AG04450 (cell line): ENCODE measurements at regions not wholly inside any gene's neighbourhood (a gene's known extent, or its start where the extent isn't known, plus 50 kb on each side); places are given as distances from the start of the nearest gene placed in this dataset.
"Not testable (repeated sequence)": the region's sequence is repeated elsewhere in the genome, so short reads cannot be mapped to it uniquely, and the experiment has no call there.

ENCODE experiments used
- CTCF ChIA-PET: fragments of 300-600, 350-600 bp; formaldehyde crosslinking; extraction: SDS; loops from one replicate; lab custom pipeline; 2022; ENCODE audit warnings: antibody characterized with exemption, inconsistent platforms; lab: Charles Lee
- POLR2A ChIA-PET: fragments of 350-600 bp; formaldehyde crosslinking; extraction: SDS; loops from one replicate; lab custom pipeline; 2021; ENCODE audit warnings: antibody characterized with exemption, inconsistent platforms; lab: Yijun Ruan, JAX
- DNase-seq: peaks from one replicate; pipeline ENCODE4 v3.0.0-alpha.2; 2011; ENCODE audit warnings: low read depth, low spot score
- H3K27ac ChIP-seq: one replicate; pipeline ENCODE4 v1.5.1; 2012; ENCODE audit warnings: low read depth, low read length, control low read depth
- H3K27me3 ChIP-seq: one replicate; pipeline ENCODE4 v1.6.0; 2012; ENCODE audit warnings: low read length; ENCODE audit not compliant: control insufficient read depth, insufficient read depth
- H3K4me3 ChIP-seq: 2 replicates; pipeline ENCODE4 v1.5.1; 2011; ENCODE audit warnings: mild to moderate bottlenecking, low read depth, low read length, control low read depth
- H3K9me3 ChIP-seq: 2 replicates; pipeline ENCODE4 v1.5.1; 2012; ENCODE audit warnings: low read length; ENCODE audit not compliant: control insufficient read depth, insufficient read depth
- CTCF ChIP-seq: IDR thresholded peaks from 2 replicates; pipeline ENCODE4 v1.5.1; 2011; ENCODE audit warnings: low read depth, low read length, control low read depth, inconsistent platforms

- no peak overlapping the region for H3K27ac ChIP-seq
- no peak overlapping the region for H3K4me3 ChIP-seq
- DNase-seq = no peak
- H3K27me3 ChIP-seq = no peaks in the 10 kb centered on the region
- POLR2A ChIA-PET = no interaction called here
- no peak for TF ChIP-seq CTCF
- peaks cover 27% of the 10 kb centered on the region for H3K9me3 ChIP-seq
- CTCF ChIA-PET = no interaction called here
Measured at GRCh38 chr10:42149027-42149700, 489.2 kb downstream of the ZNF33B start.

GRCh38 chr10:42146165-42146564 lies 492.2 kb downstream of the ZNF33B start:
- H3K27me3 ChIP-seq, H3K27ac ChIP-seq, DNase-seq, CTCF ChIA-PET, POLR2A ChIA-PET, H3K4me3 ChIP-seq: not testable (repeated sequence)
- H3K9me3 ChIP-seq = peaks cover 27% of the 10 kb centered on the region

DNA sequence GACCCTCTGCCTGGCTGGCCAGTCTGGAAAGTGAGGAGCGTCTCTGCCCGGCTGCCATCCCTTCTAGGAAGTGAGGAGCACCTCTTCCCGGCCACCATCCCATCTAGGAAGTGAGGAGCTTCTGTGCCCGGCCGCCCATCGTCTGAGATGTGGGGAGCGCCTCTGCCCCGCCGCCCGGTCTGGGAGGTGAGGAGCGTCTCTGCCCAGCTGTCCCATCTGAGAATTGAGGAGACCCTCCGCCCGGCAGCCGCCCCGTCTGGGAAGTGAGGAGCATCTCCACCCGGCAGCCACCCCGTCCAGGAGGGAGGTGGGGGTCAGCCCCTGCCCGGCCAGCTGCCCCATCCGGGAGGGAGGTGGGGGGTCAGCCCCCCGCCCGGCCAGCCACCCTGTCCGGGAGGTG lies 500.3 kb downstream of the ZNF33B start:
- DNase-seq, CTCF ChIA-PET, H3K4me3 ChIP-seq, H3K27me3 ChIP-seq, H3K27ac ChIP-seq, H3K9me3 ChIP-seq, POLR2A ChIA-PET: not testable (repeated sequence)

- Histone ChIP-seq H3K4me3 (no peak overlapping the region), H3K27ac (no peak overlapping the region), H3K9me3 (peaks cover 26% of the 10 kb centered on the region), H3K27me3 (no peaks in the 10 kb centered on the region)
- CTCF ChIA-PET = no interaction called here
- TF ChIP-seq CTCF = no peak
- no peak for DNase-seq
- POLR2A ChIA-PET = no interaction called here
Measured at GRCh38 chr10:42113158-42113450, 525.3 kb downstream of the ZNF33B start.

DNA sequence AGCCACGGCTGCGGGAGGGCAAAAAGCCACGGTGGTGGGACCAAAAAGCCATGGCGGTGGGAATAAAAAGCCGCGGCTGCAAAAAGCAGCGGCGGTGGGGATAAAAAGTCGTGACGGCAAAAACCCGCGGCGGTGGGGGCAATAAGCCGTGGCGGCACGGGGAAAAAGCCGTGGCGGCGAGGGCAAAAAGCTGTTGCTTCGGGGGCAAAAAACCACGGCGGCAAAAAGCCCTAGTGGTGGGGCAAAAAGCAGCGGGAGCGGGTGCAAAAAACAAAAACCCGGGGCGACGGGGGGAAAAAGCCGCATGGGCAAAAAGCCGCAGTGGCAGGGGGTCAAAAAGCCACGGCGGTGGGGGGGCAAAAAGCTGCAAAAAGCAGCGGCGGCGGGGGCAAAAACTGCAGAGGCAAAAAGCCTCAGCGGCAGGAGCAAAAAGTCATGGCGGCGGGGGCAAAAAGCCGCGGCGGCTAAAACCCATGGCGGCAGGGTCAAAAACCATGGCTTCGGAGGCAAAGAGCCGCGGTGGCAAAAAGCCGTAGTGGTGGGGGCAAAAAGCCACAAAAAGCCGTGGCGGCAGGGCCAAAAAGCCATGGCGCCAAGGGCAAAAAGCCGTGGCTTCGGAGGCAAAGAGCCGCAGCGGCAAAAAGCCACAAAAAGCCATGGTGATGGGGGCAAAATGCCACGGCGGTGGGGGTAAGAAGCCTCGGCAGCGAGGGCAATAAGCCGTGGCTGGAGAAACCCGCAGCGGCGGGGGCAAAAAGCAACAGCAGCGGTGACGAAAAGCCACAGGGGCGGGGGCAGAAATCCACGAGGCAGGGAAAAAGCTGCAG lies 525.8 kb downstream of the ZNF33B start:
- peaks cover 26% of the 10 kb centered on the region for H3K9me3 ChIP-seq
- H3K27ac ChIP-seq = no peak overlapping the region
- no peak for DNase-seq
- TF ChIP-seq CTCF = no peak
- no peak overlapping the region for H3K4me3 ChIP-seq
- POLR2A ChIA-PET = no interaction called here
- CTCF ChIA-PET = no interaction called here
- H3K27me3 ChIP-seq = no peaks in the 10 kb centered on the region

GRCh38 chr10:42111661-42112330 lies 526.6 kb downstream of the ZNF33B start:
- Histone ChIP-seq H3K27me3 (no peaks in the 10 kb centered on the region), H3K4me3 (no peak overlapping the region), H3K27ac (no peak overlapping the region), H3K9me3 (peaks cover 26% of the 10 kb centered on the region)
- ChIA-PET POLR2A (no interaction called here), CTCF (no interaction called here)
- TF ChIP-seq CTCF = no peak
- DNase-seq = no peak
